Stomach (tissue), 4 donors: ENCODE measurements at regions not wholly inside any gene's neighbourhood (a gene's known extent, or its start where the extent isn't known, plus 50 kb on each side); places are given as distances from the start of the nearest gene placed in this dataset.

ENCODE experiments used
- CTCF ChIP-seq, 7 experiments: fragments of 450-650 bp in 4 of 7; fragments of 200-600 bp in 3 of 7; sonication (generic) in 3 of 7; IDR thresholded peaks; one replicate each; pipeline ENCODE4 v1.5.1; 2016 to 2019; ENCODE audit warnings: antibody characterized with exemption in 7 of 7, control low read depth in 2 of 7, mild to moderate bottlenecking in 1 of 7
- POLR2A ChIP-seq, 4 donors: fragments of 450-650 bp; IDR thresholded peaks; one replicate each; pipeline ENCODE4 v1.6.1; 2016; ENCODE audit warnings: antibody characterized with exemption in 4 of 4, control low read depth in 2 of 4, mild to moderate bottlenecking in 1 of 4, moderate library complexity in 1 of 4

- no peak for TF ChIP-seq CTCF (IDR thresholded peaks at IDR 0.05)
- TF ChIP-seq POLR2A (IDR thresholded peaks at IDR 0.05) = no peak
Observed at GRCh38 chr3:176968631-176969030, 228.7 kb downstream of the TBL1XR1 start.
